ENCODE measurements at regions not wholly inside any gene's neighbourhood (a gene's known extent, or its start where the extent isn't known, plus 50 kb on each side); places are given as distances from the start of the nearest gene placed in this dataset.
"Not testable (repeated sequence)": the region's sequence is repeated elsewhere in the genome, so short reads cannot be mapped to it uniquely, and the experiment has no call there.

- no peak overlapping the region for H3K4me3 ChIP-seq
- no peak for TF ChIP-seq CTCF (IDR thresholded peaks at IDR 0.05)
- DNase-seq (ENCODE audit: low spot score), result peak; percentile 19
- no peak overlapping the region for H3K27ac ChIP-seq
Observed at GRCh38 chr12:34223640-34224039, 201.3 kb downstream of the ALG10 start.

- not testable (repeated sequence) for H3K4me3 ChIP-seq; DNase-seq (ENCODE audit: low spot score); H3K27ac ChIP-seq
Observed at GRCh38 chr12:34226044-34226443, 203.7 kb downstream of the ALG10 start.

- H3K4me3 ChIP-seq, H3K27ac ChIP-seq: not testable (repeated sequence)
- peak; percentile 31 for DNase-seq (ENCODE audit: low spot score)
Observed at GRCh38 chr12:34228046-34228445, 205.8 kb downstream of the ALG10 start.

- DNase-seq (ENCODE audit: low spot score), result not testable (repeated sequence)
Observed at GRCh38 chr12:34229033-34229432, 206.7 kb downstream of the ALG10 start.

GRCh38 chr12:34233618-34234017 is 211.3 kb downstream of the ALG10 start:
- no peak overlapping the region for H3K27ac ChIP-seq

More at GRCh38 chr12:34229033-34229432, 206.7 kb downstream of the ALG10 start:
- not testable (repeated sequence) for H3K27ac ChIP-seq, H3K4me3 ChIP-seq

GRCh38 chr12:34236073-34236472 is 213.8 kb downstream of the ALG10 start:
- H3K27ac ChIP-seq, result no peak overlapping the region
- TF ChIP-seq CTCF (IDR thresholded peaks at IDR 0.05), result no peak
- no peak for DNase-seq (ENCODE audit: low spot score)
- no peak overlapping the region for H3K4me3 ChIP-seq

More at GRCh38 chr12:34233618-34234017, 211.3 kb downstream of the ALG10 start:
- no peak overlapping the region for H3K4me3 ChIP-seq
- peak; percentile 46 for DNase-seq (ENCODE audit: low spot score)
- no peak for TF ChIP-seq CTCF (IDR thresholded peaks at IDR 0.05)

- Histone ChIP-seq H3K27ac (no peak overlapping the region), H3K4me3 (no peak overlapping the region)
- no peak for DNase-seq (ENCODE audit: low spot score)
- TF ChIP-seq CTCF (IDR thresholded peaks at IDR 0.05), result no peak
Observed at GRCh38 chr12:34244608-34245007, 222.3 kb downstream of the ALG10 start.

GRCh38 chr12:34249271-34249670 is 227.0 kb downstream of the ALG10 start:
- no peak for TF ChIP-seq CTCF (IDR thresholded peaks at IDR 0.05)
- DNase-seq (ENCODE audit: low spot score), result no peak
- H3K4me3 ChIP-seq, result no peak overlapping the region
- H3K27ac ChIP-seq, result no peak overlapping the region

- DNase-seq (ENCODE audit: low spot score); H3K4me3 ChIP-seq: not testable (repeated sequence)
Observed at GRCh38 chr12:34251879-34252278, 229.6 kb downstream of the ALG10 start.

More at GRCh38 chr12:34251879-34252278, 229.6 kb downstream of the ALG10 start:
- not testable (repeated sequence) for H3K27ac ChIP-seq

Measured in coronary artery (tissue), 2 donors.